Stomach (tissue), 8 donors: ENCODE measurements at regions not wholly inside any gene's neighbourhood (a gene's known extent, or its start where the extent isn't known, plus 50 kb on each side); places are given as distances from the start of the nearest gene placed in this dataset.

Source experiments
- DNase-seq, 2 donors: peaks; one replicate each; pipeline versions ENCODE4 v3.0.0 to v3.0.0-alpha.2; 2013 to 2019
- H3K27ac ChIP-seq, 5 donors: fragments of 200-600 bp in 4 of 5; sonication (generic) in 4 of 5; one replicate each; pipeline ENCODE4 v1.5.1; 2013 to 2019; ENCODE audit warnings: mild to moderate bottlenecking in 1 of 5, moderate library complexity in 1 of 5
- H3K27me3 ChIP-seq, 3 donors: fragments of 200-600 bp; sonication (generic); one replicate each; pipeline ENCODE4 v1.5.1; 2017 to 2019; ENCODE audit warnings: mixed run types in 1 of 3
- H3K36me3 ChIP-seq, 4 donors: fragments of 200-600 bp; sonication (generic); 1 replicate in 3 of 4; 2 replicates in 1 of 4; pipeline ENCODE4 v1.5.1; 2016 to 2019
- H3K4me1 ChIP-seq, 4 donors: fragments of 200-600 bp; sonication (generic); one replicate each; pipeline ENCODE4 v1.5.1; 2016 to 2019
- H3K4me3 ChIP-seq, 4 donors: fragments of 200-600 bp; sonication (generic) in 3 of 4; one replicate each; pipeline ENCODE4 v1.5.1; 2016 to 2019; ENCODE audit warnings: mild to moderate bottlenecking in 1 of 4
- H3K9me3 ChIP-seq, 4 donors: fragments of 200-600 bp; sonication (generic); one replicate each; pipeline ENCODE4 v1.5.1; 2016 to 2019
- EP300 ChIP-seq: sonication (generic); formaldehyde crosslinking; IDR thresholded peaks from one replicate; pipeline ENCODE4 v1.6.1; 2017; ENCODE audit warnings: antibody characterized with exemption
- POLR2A ChIP-seq, 4 donors: fragments of 450-650 bp; IDR thresholded peaks; one replicate each; pipeline ENCODE4 v1.6.1; 2016; ENCODE audit warnings: antibody characterized with exemption in 4 of 4, control low read depth in 2 of 4, mild to moderate bottlenecking in 1 of 4, moderate library complexity in 1 of 4
- POLR2AphosphoS5 ChIP-seq, 3 donors: sonication (generic); formaldehyde crosslinking; IDR thresholded peaks; one replicate each; pipeline ENCODE4 v1.6.1; 2016; ENCODE audit warnings: antibody characterized with exemption in 3 of 3
- WGBS, 5 donors: extraction: QIAGEN DNeasy Blood & Tissue Kit in 3 of 5; methylation state at CpG; one replicate each; pipeline versions ENCODE4 v1.1.5 to v1.1.7; 2013 to 2018; 5-methylcytosine and 5-hydroxymethylcytosine counted together
- intact Hi-C: fragments of 100-400 bp; cut with DNase I; formaldehyde crosslinking; loops from one replicate; pipeline ENCODE4 v1.15.1; 2023; ENCODE audit warnings: low total_unique reads
- TF ChIP-seq, protein P1 (sequence below), 7 experiments: fragments of 450-650 bp in 4 of 7; fragments of 200-600 bp in 3 of 7; sonication (generic) in 3 of 7; IDR thresholded peaks; one replicate each; pipeline ENCODE4 v1.5.1; 2016 to 2019; ENCODE audit warnings: antibody characterized with exemption in 7 of 7, control low read depth in 2 of 7, mild to moderate bottlenecking in 1 of 7
- donor health status: healthy with polysubstance abuse.
- donor health status: Bipolar disorder and iron deficiency.
- donor health status: healthy.

DNA sequence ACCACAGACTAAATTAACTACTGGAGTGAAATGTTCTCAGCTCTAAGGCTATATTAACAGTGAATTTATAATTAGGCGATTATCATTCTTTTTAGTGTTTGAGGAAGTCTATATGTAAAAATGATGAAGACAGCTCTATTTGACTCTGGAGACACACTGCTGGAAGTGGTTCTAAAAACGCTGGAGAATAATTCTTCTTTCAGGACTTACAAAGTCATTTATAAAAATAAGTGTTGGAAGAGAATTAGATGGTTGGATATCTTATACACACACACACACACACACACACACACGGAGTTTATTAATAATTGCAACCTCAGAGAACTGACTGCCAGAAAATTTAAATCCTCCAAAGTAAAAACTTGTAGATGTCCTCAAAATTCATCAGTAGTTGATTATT, 1171.3 kb downstream of the EFNB2 start:
- Histone ChIP-seq H3K36me3 (no peaks in the 10 kb centered on the region), H3K9me3 (no peaks in the 10 kb centered on the region), H3K27me3 (no peaks in the 10 kb centered on the region), H3K27ac (no peak overlapping the region), H3K4me1 (peaks cover 0 to 4% (median 0%) of the 10 kb centered on the region in 4 donors), H3K4me3 (no peak overlapping the region)
- intact Hi-C loops, result no loop called here
- 49 to 62% (median 56%) methylated on average over 3 of the region's 3 CpGs for WGBS, 5 donors
- peak in 1 of 2 donors; percentile 9 for DNase-seq
- TF ChIP-seq POLR2A (IDR thresholded peaks at IDR 0.05) (no peak), POLR2AphosphoS5 (IDR thresholded peaks at IDR 0.05) (no peak), EP300 (no peak)
- TF ChIP-seq, protein P1, sequence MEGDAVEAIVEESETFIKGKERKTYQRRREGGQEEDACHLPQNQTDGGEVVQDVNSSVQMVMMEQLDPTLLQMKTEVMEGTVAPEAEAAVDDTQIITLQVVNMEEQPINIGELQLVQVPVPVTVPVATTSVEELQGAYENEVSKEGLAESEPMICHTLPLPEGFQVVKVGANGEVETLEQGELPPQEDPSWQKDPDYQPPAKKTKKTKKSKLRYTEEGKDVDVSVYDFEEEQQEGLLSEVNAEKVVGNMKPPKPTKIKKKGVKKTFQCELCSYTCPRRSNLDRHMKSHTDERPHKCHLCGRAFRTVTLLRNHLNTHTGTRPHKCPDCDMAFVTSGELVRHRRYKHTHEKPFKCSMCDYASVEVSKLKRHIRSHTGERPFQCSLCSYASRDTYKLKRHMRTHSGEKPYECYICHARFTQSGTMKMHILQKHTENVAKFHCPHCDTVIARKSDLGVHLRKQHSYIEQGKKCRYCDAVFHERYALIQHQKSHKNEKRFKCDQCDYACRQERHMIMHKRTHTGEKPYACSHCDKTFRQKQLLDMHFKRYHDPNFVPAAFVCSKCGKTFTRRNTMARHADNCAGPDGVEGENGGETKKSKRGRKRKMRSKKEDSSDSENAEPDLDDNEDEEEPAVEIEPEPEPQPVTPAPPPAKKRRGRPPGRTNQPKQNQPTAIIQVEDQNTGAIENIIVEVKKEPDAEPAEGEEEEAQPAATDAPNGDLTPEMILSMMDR (IDR thresholded peaks at IDR 0.05), result no peak

GRCh38 chr13:105363261-105364190, 1171.9 kb downstream of the EFNB2 start:
- Histone ChIP-seq H3K4me3 (no peak overlapping the region), H3K27ac (no peak overlapping the region), H3K27me3 (no peaks in the 10 kb centered on the region), H3K4me1 (peaks cover 0 to 4% (median 0%) of the 10 kb centered on the region in 4 donors), H3K36me3 (no peaks in the 10 kb centered on the region), H3K9me3 (no peaks in the 10 kb centered on the region)
- peak in 1 of 2 donors; percentile 44 for DNase-seq
- TF ChIP-seq EP300 (no peak), POLR2A (IDR thresholded peaks at IDR 0.05) (no peak), POLR2AphosphoS5 (IDR thresholded peaks at IDR 0.05) (no peak)
- TF ChIP-seq, protein P1 (IDR thresholded peaks at IDR 0.05), result no peak
- WGBS, 5 donors, result 19 to 21% (median 19%) methylated on average over 8 of the region's 8 CpGs
- intact Hi-C loops, result no loop called here

GRCh38 chr13:105353654-105354053, 1181.8 kb downstream of the EFNB2 start:
- no peaks in the 10 kb centered on the region for H3K9me3 ChIP-seq
- TF ChIP-seq POLR2A (IDR thresholded peaks at IDR 0.05), result no peak
- TF ChIP-seq, protein P1 (IDR thresholded peaks at IDR 0.05), result no peak
- H3K4me3 ChIP-seq, result no peak overlapping the region
- H3K27ac ChIP-seq, result no peak overlapping the region
- no peaks in the 10 kb centered on the region for H3K4me1 ChIP-seq
- no peaks in the 10 kb centered on the region for H3K27me3 ChIP-seq
- no peak for DNase-seq
- intact Hi-C loops, result no loop called here
- no peaks in the 10 kb centered on the region for H3K36me3 ChIP-seq
- WGBS, 5 donors, result 63 to 74% (median 70%) methylated on average over 4 of the region's 4 CpGs

GRCh38 chr13:105349082-105349723, 1186.3 kb downstream of the EFNB2 start:
- no peaks in the 10 kb centered on the region for H3K27me3 ChIP-seq
- no peaks in the 10 kb centered on the region for H3K9me3 ChIP-seq
- no peaks in the 10 kb centered on the region for H3K36me3 ChIP-seq
- TF ChIP-seq POLR2A (IDR thresholded peaks at IDR 0.05) (no peak), POLR2AphosphoS5 (IDR thresholded peaks at IDR 0.05) (no peak), EP300 (no peak)
- TF ChIP-seq, protein P1 (IDR thresholded peaks at IDR 0.05), result no peak
- H3K27ac ChIP-seq, result no peak overlapping the region
- DNase-seq, result no peak
- no peak overlapping the region for H3K4me3 ChIP-seq
- intact Hi-C loops, result no loop called here
- WGBS, 5 donors, result 68 to 79% (median 77%) methylated on average over 7 of the region's 7 CpGs
- no peaks in the 10 kb centered on the region for H3K4me1 ChIP-seq
